HL-60 (cell line): ENCODE measurements at regions not wholly inside any gene's neighbourhood (a gene's known extent, or its start where the extent isn't known, plus 50 kb on each side); places are given as distances from the start of the nearest gene placed in this dataset.

Source experiments
- DNase-seq, 2 experiments: peaks; one replicate each; pipeline ENCODE4 v3.0.0-alpha.2; 2010 to 2020; ENCODE audit warnings: low read depth in 1 of 2, low spot score in 1 of 2
- H3K27ac ChIP-seq: fragments of 250-450 bp; sonication (Bioruptor Pico); replicated peaks from 2 replicates; pipeline ENCODE4 v1.5.1; 2020; ENCODE audit warnings: mild to moderate bottlenecking, moderate library complexity
- H3K27me3 ChIP-seq: fragments of 250-450 bp; sonication (Bioruptor Pico); 2 replicates; pipeline ENCODE4 v1.5.1; 2021; ENCODE audit warnings: mild to moderate bottlenecking, moderate library complexity; ENCODE audit not compliant: insufficient read depth, poor library complexity, severe bottlenecking
- H3K4me3 ChIP-seq: replicated peaks from 2 replicates; pipeline ENCODE4 v1.5.1; 2011; ENCODE audit warnings: mild to moderate bottlenecking, control low read depth, low read length; ENCODE audit not compliant: insufficient read depth
- GABPA ChIP-seq: IDR thresholded peaks from 2 replicates; pipeline ENCODE4 v1.6.1; 2012; ENCODE audit warnings: low read depth
- POLR2AphosphoS5 ChIP-seq: IDR thresholded peaks from 2 replicates; pipeline ENCODE4 v1.6.1; 2012; ENCODE audit warnings: low read depth
- SPI1 ChIP-seq: IDR thresholded peaks from 2 replicates; pipeline ENCODE4 v1.6.1; 2012; ENCODE audit warnings: low read depth, mild to moderate bottlenecking, borderline replicate concordance
- TF ChIP-seq, protein P1 (sequence below): IDR thresholded peaks from one replicate; pipeline ENCODE4 v1.5.1; 2011; ENCODE audit warnings: low read length, control low read depth, inconsistent platforms; ENCODE audit not compliant: insufficient read depth
- TF ChIP-seq, protein P2 (sequence below): IDR thresholded peaks from 2 replicates; pipeline ENCODE4 v1.6.1; 2012; ENCODE audit warnings: low read depth; ENCODE audit not compliant: insufficient replicate concordance

DNA sequence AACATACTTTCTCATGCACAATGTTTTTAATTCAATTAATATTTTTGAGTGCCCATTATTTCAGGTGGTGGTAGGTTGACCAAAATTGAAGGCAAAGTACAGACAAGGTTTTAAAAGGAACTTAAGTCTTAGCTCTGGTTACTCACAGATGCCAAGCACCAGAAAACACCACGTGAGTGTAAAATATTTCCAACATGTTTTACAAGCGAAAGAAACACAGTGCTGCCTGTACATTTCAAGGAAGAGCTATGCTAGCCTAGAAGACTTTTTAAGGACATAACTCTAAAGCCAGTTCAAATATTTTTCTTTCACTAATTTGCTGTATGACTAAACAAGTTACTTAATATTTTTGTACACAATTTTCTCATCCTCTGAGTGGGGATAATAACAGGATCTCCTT lies 736.4 kb upstream of the GOT2 start:
- Histone ChIP-seq H3K4me3 (no peak overlapping the region), H3K27me3 (no peaks in the 10 kb centered on the region), H3K27ac (no peak overlapping the region)
- DNase-seq = no peak
- TF ChIP-seq POLR2AphosphoS5 (no peak), SPI1 (no peak), GABPA (no peak)
- TF ChIP-seq, protein P1, sequence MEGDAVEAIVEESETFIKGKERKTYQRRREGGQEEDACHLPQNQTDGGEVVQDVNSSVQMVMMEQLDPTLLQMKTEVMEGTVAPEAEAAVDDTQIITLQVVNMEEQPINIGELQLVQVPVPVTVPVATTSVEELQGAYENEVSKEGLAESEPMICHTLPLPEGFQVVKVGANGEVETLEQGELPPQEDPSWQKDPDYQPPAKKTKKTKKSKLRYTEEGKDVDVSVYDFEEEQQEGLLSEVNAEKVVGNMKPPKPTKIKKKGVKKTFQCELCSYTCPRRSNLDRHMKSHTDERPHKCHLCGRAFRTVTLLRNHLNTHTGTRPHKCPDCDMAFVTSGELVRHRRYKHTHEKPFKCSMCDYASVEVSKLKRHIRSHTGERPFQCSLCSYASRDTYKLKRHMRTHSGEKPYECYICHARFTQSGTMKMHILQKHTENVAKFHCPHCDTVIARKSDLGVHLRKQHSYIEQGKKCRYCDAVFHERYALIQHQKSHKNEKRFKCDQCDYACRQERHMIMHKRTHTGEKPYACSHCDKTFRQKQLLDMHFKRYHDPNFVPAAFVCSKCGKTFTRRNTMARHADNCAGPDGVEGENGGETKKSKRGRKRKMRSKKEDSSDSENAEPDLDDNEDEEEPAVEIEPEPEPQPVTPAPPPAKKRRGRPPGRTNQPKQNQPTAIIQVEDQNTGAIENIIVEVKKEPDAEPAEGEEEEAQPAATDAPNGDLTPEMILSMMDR = no peak
- TF ChIP-seq, protein P2, sequence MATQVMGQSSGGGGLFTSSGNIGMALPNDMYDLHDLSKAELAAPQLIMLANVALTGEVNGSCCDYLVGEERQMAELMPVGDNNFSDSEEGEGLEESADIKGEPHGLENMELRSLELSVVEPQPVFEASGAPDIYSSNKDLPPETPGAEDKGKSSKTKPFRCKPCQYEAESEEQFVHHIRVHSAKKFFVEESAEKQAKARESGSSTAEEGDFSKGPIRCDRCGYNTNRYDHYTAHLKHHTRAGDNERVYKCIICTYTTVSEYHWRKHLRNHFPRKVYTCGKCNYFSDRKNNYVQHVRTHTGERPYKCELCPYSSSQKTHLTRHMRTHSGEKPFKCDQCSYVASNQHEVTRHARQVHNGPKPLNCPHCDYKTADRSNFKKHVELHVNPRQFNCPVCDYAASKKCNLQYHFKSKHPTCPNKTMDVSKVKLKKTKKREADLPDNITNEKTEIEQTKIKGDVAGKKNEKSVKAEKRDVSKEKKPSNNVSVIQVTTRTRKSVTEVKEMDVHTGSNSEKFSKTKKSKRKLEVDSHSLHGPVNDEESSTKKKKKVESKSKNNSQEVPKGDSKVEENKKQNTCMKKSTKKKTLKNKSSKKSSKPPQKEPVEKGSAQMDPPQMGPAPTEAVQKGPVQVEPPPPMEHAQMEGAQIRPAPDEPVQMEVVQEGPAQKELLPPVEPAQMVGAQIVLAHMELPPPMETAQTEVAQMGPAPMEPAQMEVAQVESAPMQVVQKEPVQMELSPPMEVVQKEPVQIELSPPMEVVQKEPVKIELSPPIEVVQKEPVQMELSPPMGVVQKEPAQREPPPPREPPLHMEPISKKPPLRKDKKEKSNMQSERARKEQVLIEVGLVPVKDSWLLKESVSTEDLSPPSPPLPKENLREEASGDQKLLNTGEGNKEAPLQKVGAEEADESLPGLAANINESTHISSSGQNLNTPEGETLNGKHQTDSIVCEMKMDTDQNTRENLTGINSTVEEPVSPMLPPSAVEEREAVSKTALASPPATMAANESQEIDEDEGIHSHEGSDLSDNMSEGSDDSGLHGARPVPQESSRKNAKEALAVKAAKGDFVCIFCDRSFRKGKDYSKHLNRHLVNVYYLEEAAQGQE = no peak

GRCh38 chr16:59469266-59469665 lies 735.1 kb upstream of the GOT2 start:
- Histone ChIP-seq H3K4me3 (no peak overlapping the region), H3K27ac (no peak overlapping the region), H3K27me3 (no peaks in the 10 kb centered on the region)
- TF ChIP-seq, protein P1 = no peak
- no peak for DNase-seq

GRCh38 chr16:59463776-59464175 lies 729.7 kb upstream of the GOT2 start:
- H3K4me3 ChIP-seq = no peak overlapping the region
- DNase-seq = no peak
- H3K27me3 ChIP-seq = no peaks in the 10 kb centered on the region
- TF ChIP-seq, protein P1 = no peak
- TF ChIP-seq POLR2AphosphoS5 = no peak
- no peak for TF ChIP-seq GABPA
- TF ChIP-seq, protein P2 = no peak
- TF ChIP-seq SPI1 = no peak
- no peak overlapping the region for H3K27ac ChIP-seq

GRCh38 chr16:59459806-59460205 lies 725.7 kb upstream of the GOT2 start:
- DNase-seq = no peak

More at GRCh38 chr16:59459806-59460205, 725.7 kb upstream of the GOT2 start:
- H3K27me3 ChIP-seq = no peaks in the 10 kb centered on the region
- TF ChIP-seq SPI1 (no peak), GABPA (no peak), POLR2AphosphoS5 (no peak)
- TF ChIP-seq, protein P2 = no peak
- TF ChIP-seq, protein P1 = no peak
- no peak overlapping the region for H3K27ac ChIP-seq
- H3K4me3 ChIP-seq = no peak overlapping the region
